MCF 10A (cell line): ENCODE measurements at regions not wholly inside any gene's neighbourhood (a gene's known extent, or its start where the extent isn't known, plus 50 kb on each side); places are given as distances from the start of the nearest gene placed in this dataset.

Source experiments
- BruUV-seq: library from RNA; stranded (reverse); fragments of 400-500 nt; replicated peaks from 2 replicates; lab custom pipeline; 2021; lab: Mats Ljungman, UMichigan
- CTCF ChIA-PET: fragments of 300-600 bp; sonication (Branson Sonifier 250); formaldehyde crosslinking; extraction: SDS; loops from one replicate; lab custom pipeline; 2021; ENCODE audit warnings: antibody characterized with exemption, inconsistent platforms; lab: Yijun Ruan, JAX
- POLR2A ChIA-PET: fragments of 300-600, 350-650 bp; sonication (Branson Sonifier 250); formaldehyde crosslinking; extraction: SDS; loops from one replicate; lab custom pipeline; 2020; ENCODE audit warnings: antibody characterized with exemption, inconsistent platforms; lab: Yijun Ruan, JAX
- DNase-seq: peaks from one replicate; pipeline ENCODE4 v3.0.0-alpha.2; 2018; ENCODE audit not compliant: unreplicated experiment
- H3K27ac Mint-ChIP-seq: one replicate; pipeline ENCODE4 v1.8.0; 2022; ENCODE audit warnings: mild to moderate bottlenecking, low read depth, mixed read lengths; ENCODE audit not compliant: unreplicated experiment
- H3K27me3 Mint-ChIP-seq: one replicate; pipeline ENCODE4 v1.8.0; 2022; ENCODE audit warnings: mixed read lengths; ENCODE audit not compliant: insufficient read depth, unreplicated experiment
- H3K36me3 Mint-ChIP-seq: one replicate; pipeline ENCODE4 v1.8.0; 2022; ENCODE audit warnings: mild to moderate bottlenecking, moderate library complexity, mixed read lengths; ENCODE audit not compliant: insufficient read depth, unreplicated experiment
- H3K4me1 Mint-ChIP-seq: one replicate; pipeline ENCODE4 v1.8.0; 2022; ENCODE audit warnings: mixed read lengths; ENCODE audit not compliant: insufficient read depth, unreplicated experiment
- H3K4me3 Mint-ChIP-seq: one replicate; pipeline ENCODE4 v1.8.0; 2022; ENCODE audit warnings: mild to moderate bottlenecking, moderate library complexity, mixed read lengths; ENCODE audit not compliant: unreplicated experiment
- H3K9me3 Mint-ChIP-seq: one replicate; pipeline ENCODE4 v1.8.0; 2022; ENCODE audit warnings: mixed read lengths; ENCODE audit not compliant: unreplicated experiment
- intact Hi-C: fragments of 100-400 bp; cut with micrococcal nuclease; formaldehyde crosslinking; loops from 2 replicates; pipeline ENCODE4 v1.14.1; 2022
- TF ChIP-seq, protein P1 (sequence below): fragments of 200-600 bp; IDR thresholded peaks from one replicate; pipeline ENCODE4 v1.8.0; 2022; ENCODE audit warnings: antibody characterized with exemption, mild to moderate bottlenecking; ENCODE audit not compliant: unreplicated experiment

DNA sequence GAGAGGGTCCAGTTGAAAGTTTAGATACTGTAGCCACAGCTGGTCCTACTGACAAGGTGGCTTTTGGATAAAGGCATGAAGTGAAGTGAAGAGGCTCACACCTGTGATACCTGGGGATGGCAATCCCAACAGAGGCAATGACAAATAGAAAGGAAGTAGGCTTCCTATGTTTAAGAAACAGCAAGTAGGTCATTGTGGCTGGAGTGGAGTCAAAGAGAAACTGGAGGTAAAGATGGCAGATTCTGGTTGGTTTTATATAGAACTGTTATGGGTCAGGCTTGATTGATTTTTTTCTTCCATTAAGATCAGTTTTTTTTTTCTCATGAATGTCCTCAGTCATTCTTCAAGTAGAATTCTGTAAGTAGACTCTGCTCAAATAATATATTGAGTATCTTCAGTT lies 79.5 kb downstream of the ANXA1 start:
- POLR2A ChIA-PET: no interaction called here
- H3K27me3 Mint-ChIP-seq: peaks cover 83% of the 10 kb centered on the region
- no TSS peak for BruUV-seq

DNA sequence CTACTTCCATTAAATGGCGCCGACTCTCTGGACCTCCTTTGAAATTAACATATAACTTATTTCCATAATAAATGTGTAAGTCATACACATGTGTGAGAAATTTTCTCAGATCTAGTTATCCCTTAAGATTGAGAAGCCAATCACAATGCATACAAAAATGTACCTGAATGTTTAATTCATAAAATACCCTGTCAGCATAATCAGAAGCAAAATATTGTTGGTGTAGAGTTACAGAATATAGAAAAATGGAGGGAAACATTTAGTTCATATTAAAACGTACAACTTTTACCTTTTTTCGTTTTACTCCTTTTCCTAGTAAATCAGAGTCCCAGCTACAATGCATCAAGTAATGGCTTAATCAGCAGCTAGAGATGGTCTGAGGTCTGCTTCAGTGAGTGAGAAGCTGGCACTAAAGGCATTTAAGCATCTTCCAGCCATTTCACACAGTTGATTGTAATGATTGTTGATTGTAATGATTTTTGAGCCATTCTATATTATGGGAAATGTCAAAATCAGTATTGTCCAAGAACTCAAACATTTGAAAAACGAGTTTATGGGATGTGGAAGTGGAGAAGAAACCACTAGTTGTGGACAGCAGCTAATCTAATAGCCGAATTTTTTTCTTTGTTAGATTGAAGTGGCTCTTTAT lies 81.8 kb downstream of the ANXA1 start:
- TF ChIP-seq, protein P1, sequence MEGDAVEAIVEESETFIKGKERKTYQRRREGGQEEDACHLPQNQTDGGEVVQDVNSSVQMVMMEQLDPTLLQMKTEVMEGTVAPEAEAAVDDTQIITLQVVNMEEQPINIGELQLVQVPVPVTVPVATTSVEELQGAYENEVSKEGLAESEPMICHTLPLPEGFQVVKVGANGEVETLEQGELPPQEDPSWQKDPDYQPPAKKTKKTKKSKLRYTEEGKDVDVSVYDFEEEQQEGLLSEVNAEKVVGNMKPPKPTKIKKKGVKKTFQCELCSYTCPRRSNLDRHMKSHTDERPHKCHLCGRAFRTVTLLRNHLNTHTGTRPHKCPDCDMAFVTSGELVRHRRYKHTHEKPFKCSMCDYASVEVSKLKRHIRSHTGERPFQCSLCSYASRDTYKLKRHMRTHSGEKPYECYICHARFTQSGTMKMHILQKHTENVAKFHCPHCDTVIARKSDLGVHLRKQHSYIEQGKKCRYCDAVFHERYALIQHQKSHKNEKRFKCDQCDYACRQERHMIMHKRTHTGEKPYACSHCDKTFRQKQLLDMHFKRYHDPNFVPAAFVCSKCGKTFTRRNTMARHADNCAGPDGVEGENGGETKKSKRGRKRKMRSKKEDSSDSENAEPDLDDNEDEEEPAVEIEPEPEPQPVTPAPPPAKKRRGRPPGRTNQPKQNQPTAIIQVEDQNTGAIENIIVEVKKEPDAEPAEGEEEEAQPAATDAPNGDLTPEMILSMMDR: no peak
- H3K27me3 Mint-ChIP-seq: peaks cover 83% of the 10 kb centered on the region
- no peak overlapping the region for H3K27ac Mint-ChIP-seq
- H3K9me3 Mint-ChIP-seq: no peaks in the 10 kb centered on the region
- intact Hi-C loops: no loop called here
- no peaks in the 10 kb centered on the region for H3K4me1 Mint-ChIP-seq
- ChIA-PET POLR2A (interaction anchor here (1.1 kb wide), 1 partner anchor 10 kb away, joined by 3 read pairs; no protein-coding TSS in a partner anchor), CTCF (no interaction called here)
- H3K36me3 Mint-ChIP-seq: peaks cover 6% of the 10 kb centered on the region
- no TSS peak for BruUV-seq
- H3K4me3 Mint-ChIP-seq: no peak overlapping the region
- no peak for DNase-seq

More for the DNA sequence above, 79.5 kb downstream of the ANXA1 start:
- Mint-ChIP-seq H3K4me1 (no peaks in the 10 kb centered on the region), H3K4me3 (no peak overlapping the region), H3K27ac (no peak overlapping the region), H3K36me3 (peaks cover 6% of the 10 kb centered on the region), H3K9me3 (no peaks in the 10 kb centered on the region)
- intact Hi-C loops: no loop called here
- CTCF ChIA-PET: no interaction called here
- no peak for DNase-seq
- TF ChIP-seq, protein P1: no peak

DNA sequence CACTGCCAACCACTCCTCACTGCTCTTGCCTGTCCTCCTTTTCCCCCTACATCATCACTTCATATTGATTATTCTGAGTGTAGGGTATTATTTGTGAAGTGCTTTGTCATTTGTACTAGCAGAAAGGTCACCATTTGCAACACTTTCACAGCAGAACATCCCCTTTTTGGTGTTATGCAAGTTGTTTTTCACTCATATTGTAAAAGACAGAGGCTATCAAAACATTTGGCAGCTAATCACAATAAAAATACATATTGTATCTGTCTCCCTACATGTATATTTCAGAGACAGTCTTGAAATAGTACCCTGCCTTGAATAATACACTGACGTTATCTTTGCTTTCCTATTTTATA lies 82.3 kb downstream of the ANXA1 start:
- Mint-ChIP-seq H3K27ac (no peak overlapping the region), H3K4me1 (no peaks in the 10 kb centered on the region), H3K9me3 (no peaks in the 10 kb centered on the region), H3K27me3 (peaks cover 78% of the 10 kb centered on the region), H3K4me3 (no peak overlapping the region), H3K36me3 (peaks cover 6% of the 10 kb centered on the region)
- no peak for DNase-seq
- BruUV-seq: no TSS peak
- TF ChIP-seq, protein P1: no peak
- intact Hi-C loops: no loop called here
- CTCF ChIA-PET: no interaction called here
- POLR2A ChIA-PET: interaction anchor here (0.6 to 1.1 kb wide), 2 partner anchors 10 to 1335 kb away, joined by 3 read pairs; no protein-coding TSS in a partner anchor

DNA sequence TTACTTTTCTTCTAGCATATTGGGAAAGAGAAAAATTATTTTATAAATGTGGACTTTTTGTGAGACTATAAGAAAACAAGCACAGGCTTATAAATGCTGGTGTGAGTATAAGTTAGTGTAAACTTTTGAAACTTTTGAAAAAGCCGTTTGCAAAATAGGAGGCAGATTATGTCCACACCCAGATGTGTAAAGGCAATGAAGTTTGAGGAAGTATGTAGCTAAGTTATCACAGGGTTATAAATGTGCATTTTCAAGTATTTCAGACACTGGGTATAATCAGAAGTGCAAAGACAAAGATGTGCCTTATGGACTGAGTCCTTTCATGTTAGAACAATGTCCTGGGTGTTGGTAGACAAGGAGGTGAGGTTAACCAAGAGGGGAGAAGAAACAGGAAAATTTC lies 85.5 kb downstream of the ANXA1 start:
- no peak overlapping the region for H3K27ac Mint-ChIP-seq
- CTCF ChIA-PET: interaction anchor here (0.6 kb wide), 1 partner anchor 22 kb away, joined by 3 read pairs; no protein-coding TSS in a partner anchor
- DNase-seq: no peak
- POLR2A ChIA-PET: interaction anchor here (0.6 kb wide), 1 partner anchor 40 kb away, joined by 3 read pairs; no protein-coding TSS in a partner anchor
- H3K36me3 Mint-ChIP-seq: no peaks in the 10 kb centered on the region
- peaks cover 54% of the 10 kb centered on the region for H3K27me3 Mint-ChIP-seq
- no peak overlapping the region for H3K4me3 Mint-ChIP-seq
- intact Hi-C loops: no loop called here
- no TSS peak for BruUV-seq
- H3K9me3 Mint-ChIP-seq: no peaks in the 10 kb centered on the region
- TF ChIP-seq, protein P1: no peak
- H3K4me1 Mint-ChIP-seq: no peaks in the 10 kb centered on the region
